SU-DHL-6 (cell line): ENCODE measurements at regions not wholly inside any gene's neighbourhood (a gene's known extent, or its start where the extent isn't known, plus 50 kb on each side); places are given as distances from the start of the nearest gene placed in this dataset.

Experiments used
- H2AFZ ChIP-seq: fragments of 200-600 bp; sonication (generic); 2 replicates; pipeline ENCODE4 v1.6.1; 2014; ENCODE audit warnings: low read depth, mild to moderate bottlenecking, moderate library complexity, mixed read lengths, antibody characterized with exemption, low read length; ENCODE audit not compliant: severe bottlenecking
- H3F3A ChIP-seq: fragments of 200-600 bp; shearing (Covaris generic); 2 replicates; pipeline ENCODE4 v1.6.0; 2016; ENCODE audit warnings: antibody characterized with exemption, mild to moderate bottlenecking; ENCODE audit not compliant: insufficient read depth
- H3K27ac ChIP-seq: fragments of 200-600 bp; sonication (generic); 2 replicates; pipeline ENCODE4 v1.5.1; 2016; ENCODE audit warnings: low read depth, mild to moderate bottlenecking, low read length, moderate library complexity, mixed read lengths
- H3K27me3 ChIP-seq: fragments of 200-600 bp; sonication (generic), shearing (Covaris generic); 2 replicates; pipeline ENCODE4 v1.6.0; 2014; ENCODE audit warnings: mild to moderate bottlenecking, low read length
- H3K36me3 ChIP-seq: fragments of 200-600 bp; sonication (generic); 2 replicates; pipeline ENCODE4 v1.6.1; 2014; ENCODE audit warnings: mild to moderate bottlenecking, low read length, mixed read lengths
- H3K4me2 ChIP-seq: fragments of 300-600, 200-600 bp; shearing (Covaris generic), sonication (generic); 2 replicates; pipeline ENCODE4 v1.6.0; 2014; ENCODE audit warnings: low read length, low read depth, mild to moderate bottlenecking; ENCODE audit not compliant: poor library complexity, severe bottlenecking
- H3K4me3 ChIP-seq: fragments of 200-600 bp; sonication (generic); 2 replicates; pipeline ENCODE4 v1.5.1; 2014; ENCODE audit warnings: antibody characterized with exemption, low read length, mild to moderate bottlenecking, mixed read lengths; ENCODE audit not compliant: insufficient read depth, poor library complexity, severe bottlenecking
- H3K79me2 ChIP-seq: fragments of 200-600 bp; sonication (generic); 2 replicates; pipeline ENCODE4 v1.6.1; 2014; ENCODE audit warnings: mild to moderate bottlenecking, low read length, moderate library complexity; ENCODE audit not compliant: insufficient read depth
- H3K9ac ChIP-seq: fragments of 200-600 bp; sonication (generic); 2 replicates; pipeline ENCODE4 v1.7.0; 2014; ENCODE audit warnings: mild to moderate bottlenecking, low read length
- H3K9me2 ChIP-seq: fragments of 200-600 bp; sonication (generic); replicated peaks from 2 replicates; pipeline ENCODE4 v1.6.1; 2014; ENCODE audit warnings: low read length; ENCODE audit not compliant: insufficient read depth
- H3K9me3 ChIP-seq: fragments of 200-600 bp; sonication (generic); 2 replicates; pipeline ENCODE4 v1.6.1; 2014; ENCODE audit warnings: low read length, mixed read lengths; ENCODE audit not compliant: insufficient read depth
- H4K20me1 ChIP-seq: fragments of 200-600 bp; sonication (generic); 2 replicates; pipeline ENCODE4 v1.6.1; 2014; ENCODE audit warnings: low read depth, mild to moderate bottlenecking, antibody characterized with exemption, low read length, moderate library complexity, mixed read lengths
- EZH2phosphoT487 ChIP-seq: fragments of 200-600 bp; sonication (generic), shearing (Covaris generic); conservative IDR thresholded peaks from 2 replicates; pipeline ENCODE4 v1.6.1; 2018; ENCODE audit warnings: mild to moderate bottlenecking, antibody characterized with exemption, low read length, moderate library complexity, mixed read lengths
- TF ChIP-seq, protein P1 (sequence below): fragments of 200-600 bp; sonication (generic); IDR thresholded peaks from one replicate; pipeline ENCODE4 v1.5.1; 2017; ENCODE audit warnings: antibody characterized with exemption, mild to moderate bottlenecking, low read length, moderate library complexity; ENCODE audit not compliant: insufficient read depth, poor library complexity, severe bottlenecking

DNA sequence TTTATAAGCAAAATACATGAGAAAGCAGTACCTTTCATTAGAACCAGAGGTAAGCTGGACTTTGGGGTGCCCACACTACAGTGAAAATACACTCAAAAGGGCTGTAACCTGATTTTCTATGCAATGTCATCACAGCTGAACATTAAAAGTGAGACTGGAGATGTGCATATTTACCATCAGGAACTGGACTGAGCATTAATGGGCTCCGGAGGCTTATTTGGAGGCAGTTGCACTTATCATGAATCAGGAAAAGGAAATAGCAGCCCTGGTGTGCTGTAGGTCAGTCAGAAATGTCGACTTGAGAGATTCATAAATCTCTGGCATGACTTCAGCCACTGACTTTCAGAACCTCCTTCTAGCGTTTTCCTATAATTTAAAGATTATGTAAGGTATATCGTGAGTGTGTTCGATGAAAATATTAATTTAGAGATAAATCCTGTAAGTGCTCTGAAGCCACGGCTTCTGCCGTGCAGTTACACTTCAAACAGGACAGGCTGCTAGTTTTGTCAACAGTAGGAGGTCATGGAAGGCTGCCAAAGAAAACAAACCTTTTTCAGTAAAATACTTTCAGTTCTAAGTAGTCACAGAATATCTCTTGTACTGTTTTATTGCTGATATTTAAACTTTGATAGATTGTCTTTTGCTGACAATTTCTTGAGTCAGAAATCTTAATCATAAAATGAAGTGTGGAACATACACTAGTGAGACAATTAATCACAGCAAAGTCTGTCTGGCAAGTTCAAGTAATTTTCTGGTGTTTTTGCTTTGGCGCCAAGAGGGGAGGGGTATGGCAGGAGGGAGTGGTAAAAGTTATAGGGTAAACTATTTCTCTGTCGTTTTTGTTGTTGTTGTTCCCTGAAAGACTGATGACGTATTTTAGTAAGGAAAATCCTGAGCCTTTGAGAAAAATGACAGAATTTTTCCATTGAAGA, 939.7 kb downstream of the NR2F1-AS1 start:
- H3K9me3 ChIP-seq: no peaks in the 10 kb centered on the region
- TF ChIP-seq EZH2phosphoT487: no peak
- TF ChIP-seq, protein P1, sequence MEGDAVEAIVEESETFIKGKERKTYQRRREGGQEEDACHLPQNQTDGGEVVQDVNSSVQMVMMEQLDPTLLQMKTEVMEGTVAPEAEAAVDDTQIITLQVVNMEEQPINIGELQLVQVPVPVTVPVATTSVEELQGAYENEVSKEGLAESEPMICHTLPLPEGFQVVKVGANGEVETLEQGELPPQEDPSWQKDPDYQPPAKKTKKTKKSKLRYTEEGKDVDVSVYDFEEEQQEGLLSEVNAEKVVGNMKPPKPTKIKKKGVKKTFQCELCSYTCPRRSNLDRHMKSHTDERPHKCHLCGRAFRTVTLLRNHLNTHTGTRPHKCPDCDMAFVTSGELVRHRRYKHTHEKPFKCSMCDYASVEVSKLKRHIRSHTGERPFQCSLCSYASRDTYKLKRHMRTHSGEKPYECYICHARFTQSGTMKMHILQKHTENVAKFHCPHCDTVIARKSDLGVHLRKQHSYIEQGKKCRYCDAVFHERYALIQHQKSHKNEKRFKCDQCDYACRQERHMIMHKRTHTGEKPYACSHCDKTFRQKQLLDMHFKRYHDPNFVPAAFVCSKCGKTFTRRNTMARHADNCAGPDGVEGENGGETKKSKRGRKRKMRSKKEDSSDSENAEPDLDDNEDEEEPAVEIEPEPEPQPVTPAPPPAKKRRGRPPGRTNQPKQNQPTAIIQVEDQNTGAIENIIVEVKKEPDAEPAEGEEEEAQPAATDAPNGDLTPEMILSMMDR: no peak
- no peak overlapping the region for H3K4me2 ChIP-seq
- H3K27ac ChIP-seq: no peak overlapping the region
- no peaks in the 10 kb centered on the region for H3K79me2 ChIP-seq
- H3K4me3 ChIP-seq: no peak overlapping the region
- no peaks in the 10 kb centered on the region for H3F3A ChIP-seq
- H3K9me2 ChIP-seq: no peaks in the 10 kb centered on the region
- no peak overlapping the region for H2AFZ ChIP-seq
- H4K20me1 ChIP-seq: no peaks in the 10 kb centered on the region
- H3K9ac ChIP-seq: no peak overlapping the region
- no peaks in the 10 kb centered on the region for H3K36me3 ChIP-seq
- no peaks in the 10 kb centered on the region for H3K27me3 ChIP-seq

DNA sequence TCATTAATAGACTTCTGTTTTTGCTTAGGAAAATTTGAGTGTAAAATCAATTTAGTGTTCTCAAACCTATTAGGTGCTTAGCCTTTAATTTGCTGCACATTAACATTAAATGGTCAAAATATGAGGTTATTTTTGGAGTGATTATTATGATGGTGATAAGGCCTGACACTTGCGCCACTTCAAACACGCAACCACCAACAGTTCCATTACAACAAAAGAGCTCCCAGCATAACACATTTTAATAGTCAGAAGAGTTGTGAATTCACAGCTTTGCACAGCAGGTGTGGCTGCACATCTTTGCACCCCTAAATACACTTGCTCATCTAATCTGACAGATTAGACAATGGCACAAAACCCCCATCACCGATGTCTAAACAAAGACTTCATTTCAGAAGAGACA, 940.7 kb downstream of the NR2F1-AS1 start:
- Histone ChIP-seq H3K27ac (no peak overlapping the region), H3K79me2 (no peaks in the 10 kb centered on the region), H3K36me3 (no peaks in the 10 kb centered on the region), H3K27me3 (no peaks in the 10 kb centered on the region), H3F3A (no peaks in the 10 kb centered on the region), H2AFZ (no peak overlapping the region), H3K9ac (no peak overlapping the region), H3K4me2 (no peak overlapping the region), H4K20me1 (no peaks in the 10 kb centered on the region), H3K4me3 (no peak overlapping the region), H3K9me2 (no peaks in the 10 kb centered on the region), H3K9me3 (no peaks in the 10 kb centered on the region)
- TF ChIP-seq, protein P1: no peak

DNA sequence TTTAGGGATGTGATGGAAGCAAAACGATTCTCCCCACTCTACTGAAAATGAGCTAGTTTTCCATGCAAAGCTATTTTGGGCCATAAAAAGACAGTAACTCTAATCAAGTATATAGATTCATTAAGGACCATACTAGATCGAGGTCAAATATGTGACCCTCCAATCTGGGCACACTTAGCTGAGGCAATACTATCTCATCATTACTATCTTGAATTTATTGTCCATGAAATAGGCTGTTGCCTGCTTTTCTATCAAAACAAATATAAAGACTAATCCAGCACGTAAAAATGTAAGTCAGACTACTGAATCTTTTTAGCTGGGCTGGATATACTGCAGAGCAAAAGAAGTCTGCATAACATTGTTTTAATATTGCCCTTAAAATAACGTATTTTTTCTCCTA, 943.1 kb downstream of the NR2F1-AS1 start:
- Histone ChIP-seq H3K9me3 (no peaks in the 10 kb centered on the region), H3K27me3 (no peaks in the 10 kb centered on the region), H2AFZ (no peak overlapping the region), H3K9ac (no peak overlapping the region), H3K79me2 (no peaks in the 10 kb centered on the region), H3K4me3 (no peak overlapping the region), H3K9me2 (no peaks in the 10 kb centered on the region), H4K20me1 (no peaks in the 10 kb centered on the region), H3F3A (no peaks in the 10 kb centered on the region), H3K36me3 (no peaks in the 10 kb centered on the region), H3K4me2 (no peak overlapping the region), H3K27ac (no peak overlapping the region)
- TF ChIP-seq, protein P1: no peak
- no peak for TF ChIP-seq EZH2phosphoT487
